HUES6 (cell line): ENCODE measurements at regions not wholly inside any gene's neighbourhood (a gene's known extent, or its start where the extent isn't known, plus 50 kb on each side); places are given as distances from the start of the nearest gene placed in this dataset.

ENCODE experiments used
- H3K27ac ChIP-seq: 2 replicates; pipeline ENCODE4 v1.7.0; 2013; ENCODE audit warnings: low read depth, mild to moderate bottlenecking, low read length, inconsistent platforms
- H3K27me3 ChIP-seq: 2 replicates; pipeline ENCODE4 v1.6.1; 2013; ENCODE audit warnings: low read length; ENCODE audit not compliant: control insufficient read depth, insufficient read depth
- H3K36me3 ChIP-seq: 2 replicates; pipeline ENCODE4 v1.6.1; 2013; ENCODE audit warnings: low read length; ENCODE audit not compliant: control insufficient read depth, insufficient read depth
- H3K4me1 ChIP-seq: 2 replicates; pipeline ENCODE4 v1.6.1; 2013; ENCODE audit warnings: low read length; ENCODE audit not compliant: control insufficient read depth, insufficient read depth
- H3K4me3 ChIP-seq: 2 replicates; pipeline ENCODE4 v1.5.1; 2013; ENCODE audit warnings: low read depth, low read length
- H3K9ac ChIP-seq: one replicate; pipeline ENCODE4 v1.6.1; 2013; ENCODE audit warnings: mild to moderate bottlenecking, low read length
- H3K9me3 ChIP-seq: 2 replicates; pipeline ENCODE4 v1.6.1; 2013; ENCODE audit warnings: low read depth, low read length; ENCODE audit not compliant: control insufficient read depth, insufficient read depth

DNA sequence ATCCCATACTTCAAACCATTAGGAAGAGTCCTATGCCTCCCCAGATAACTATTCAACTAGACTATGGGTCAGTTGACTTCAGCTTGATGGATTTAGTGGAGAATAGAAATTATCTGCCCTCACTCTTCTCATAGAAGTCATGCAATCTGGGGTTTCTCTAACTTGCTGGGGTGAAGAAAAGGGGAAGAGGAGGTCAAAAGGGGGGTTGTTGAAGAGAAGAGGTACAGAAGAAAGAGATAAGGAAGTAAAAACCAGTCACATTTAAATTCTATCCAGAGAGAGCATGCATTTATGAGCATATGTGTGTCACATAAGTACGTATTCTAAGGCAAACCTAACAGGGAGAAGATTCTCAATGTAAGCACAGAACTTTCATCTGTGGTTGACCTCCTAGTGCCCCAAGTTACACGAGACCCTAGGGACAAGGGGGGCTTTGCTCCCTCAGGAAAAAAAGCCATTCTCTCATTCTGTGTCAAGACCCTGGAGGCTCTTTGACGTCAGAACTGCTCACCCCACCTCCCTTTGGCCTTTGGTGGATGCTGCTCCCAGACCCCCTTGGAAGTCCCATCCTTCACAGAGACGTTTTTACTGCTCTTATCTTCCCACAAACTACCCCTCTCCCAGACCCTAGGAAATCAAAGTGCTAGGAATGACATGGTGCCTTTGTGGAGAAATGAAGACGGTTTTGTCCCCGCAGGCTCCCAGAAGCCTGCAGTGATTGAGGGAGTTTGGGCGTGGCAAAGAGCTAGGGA, 236.8 kb upstream of the TNP1 start:
- Histone ChIP-seq H3K4me3 (no peak overlapping the region), H3K4me1 (no peaks in the 10 kb centered on the region), H3K27me3 (no peaks in the 10 kb centered on the region), H3K9ac (no peak overlapping the region), H3K9me3 (peaks cover 3% of the 10 kb centered on the region; the same call in 1 of the 2 replicates), H3K36me3 (no peaks in the 10 kb centered on the region), H3K27ac (no peak overlapping the region)

GRCh38 chr2:217095511-217096205, 235.8 kb upstream of the TNP1 start:
- H3K4me1 ChIP-seq, result no peaks in the 10 kb centered on the region
- H3K9me3 ChIP-seq, result peaks cover 3% of the 10 kb centered on the region; the same call in 1 of the 2 replicates
- no peak overlapping the region for H3K9ac ChIP-seq
- no peaks in the 10 kb centered on the region for H3K27me3 ChIP-seq
- H3K27ac ChIP-seq, result no peak overlapping the region
- H3K4me3 ChIP-seq, result no peak overlapping the region
- H3K36me3 ChIP-seq, result no peaks in the 10 kb centered on the region

GRCh38 chr2:217092710-217093379, 233.0 kb upstream of the TNP1 start:
- no peaks in the 10 kb centered on the region for H3K4me1 ChIP-seq
- H3K27me3 ChIP-seq, result no peaks in the 10 kb centered on the region
- H3K4me3 ChIP-seq, result no peak overlapping the region
- no peak overlapping the region for H3K9ac ChIP-seq
- peaks cover 3% of the 10 kb centered on the region; the same call in 1 of the 2 replicates for H3K9me3 ChIP-seq
- H3K36me3 ChIP-seq, result no peaks in the 10 kb centered on the region
- no peak overlapping the region for H3K27ac ChIP-seq

DNA sequence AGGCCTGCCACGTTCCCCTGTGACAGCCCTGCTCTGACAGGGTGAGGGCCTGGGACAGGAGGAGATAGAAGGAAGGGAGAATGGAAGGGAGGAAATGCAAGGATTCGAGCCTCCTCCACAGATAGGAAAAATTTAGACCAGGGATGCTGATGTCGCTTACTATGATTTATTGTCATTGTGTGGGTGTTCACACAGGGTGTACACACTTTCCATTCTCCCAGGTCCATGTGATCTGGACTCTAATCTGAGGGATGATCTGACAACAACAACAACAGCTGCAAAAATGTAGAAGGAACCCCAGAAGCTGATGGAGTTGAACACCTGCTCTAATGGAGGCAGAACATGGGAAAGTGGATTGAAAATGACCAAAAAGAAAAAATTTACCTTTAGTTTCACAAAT, 231.7 kb upstream of the TNP1 start:
- no peak overlapping the region for H3K9ac ChIP-seq
- H3K36me3 ChIP-seq, result no peaks in the 10 kb centered on the region
- H3K4me3 ChIP-seq, result no peak overlapping the region
- no peaks in the 10 kb centered on the region for H3K4me1 ChIP-seq
- H3K27me3 ChIP-seq, result no peaks in the 10 kb centered on the region
- no peak overlapping the region for H3K27ac ChIP-seq
- H3K9me3 ChIP-seq, result peaks cover 3% of the 10 kb centered on the region; the same call in 1 of the 2 replicates

GRCh38 chr2:217090884-217091283, 231.0 kb upstream of the TNP1 start:
- no peak overlapping the region for H3K9ac ChIP-seq
- no peak overlapping the region for H3K27ac ChIP-seq
- no peaks in the 10 kb centered on the region for H3K36me3 ChIP-seq
- H3K9me3 ChIP-seq, result peaks cover 3% of the 10 kb centered on the region; the same call in 1 of the 2 replicates
- H3K27me3 ChIP-seq, result no peaks in the 10 kb centered on the region
- no peak overlapping the region for H3K4me3 ChIP-seq
- no peaks in the 10 kb centered on the region for H3K4me1 ChIP-seq

DNA sequence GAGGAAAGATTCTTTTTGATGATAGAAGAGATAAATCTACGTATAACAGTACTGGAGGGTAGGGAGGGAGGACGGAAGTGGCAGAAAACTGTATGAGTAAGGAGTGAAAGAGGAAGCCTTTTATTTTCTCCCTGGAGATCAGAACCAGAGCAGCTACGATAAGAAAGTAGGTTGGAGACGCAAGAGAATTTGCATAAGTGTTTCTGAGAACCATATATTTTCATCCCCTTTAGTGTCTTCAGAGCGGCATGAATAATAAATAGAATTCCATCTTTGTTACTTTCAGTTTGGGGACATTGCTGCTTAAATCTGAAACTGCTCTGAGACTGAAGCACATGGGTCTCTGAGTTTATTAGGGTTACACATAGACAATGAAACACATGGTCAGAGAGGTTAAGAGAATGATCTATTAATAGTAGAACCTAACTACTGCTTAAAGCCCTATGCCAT, 230.2 kb upstream of the TNP1 start:
- Histone ChIP-seq H3K9ac (no peak overlapping the region), H3K4me3 (no peak overlapping the region), H3K27ac (no peak overlapping the region)

DNA sequence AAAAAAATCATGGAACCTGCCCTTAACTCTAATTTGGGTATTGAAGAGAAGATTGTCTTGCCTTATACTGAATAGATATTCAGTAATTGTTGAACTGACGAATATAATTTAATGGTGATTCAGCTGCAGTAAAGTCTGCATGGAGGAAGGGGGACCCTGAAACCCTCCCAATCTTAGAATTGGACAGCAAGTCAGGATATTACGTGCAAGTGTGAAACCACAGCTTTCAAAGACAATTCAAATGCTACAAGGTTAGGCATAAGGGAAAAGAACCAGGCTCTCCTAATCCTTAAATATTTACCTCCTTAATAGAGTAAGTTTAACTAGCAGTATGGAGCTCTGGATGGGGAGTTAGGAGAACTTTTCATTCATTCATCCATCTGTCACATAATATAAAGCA, 226.9 kb upstream of the TNP1 start:
- Histone ChIP-seq H3K27me3 (no peaks in the 10 kb centered on the region; the same call in 1 of the 2 replicates), H3K36me3 (no peaks in the 10 kb centered on the region), H3K4me3 (no peak overlapping the region), H3K27ac (no peak overlapping the region), H3K9ac (no peak overlapping the region), H3K9me3 (no peaks in the 10 kb centered on the region), H3K4me1 (no peaks in the 10 kb centered on the region)

More for the DNA sequence above, 230.2 kb upstream of the TNP1 start:
- H3K4me1 ChIP-seq, result no peaks in the 10 kb centered on the region
- no peaks in the 10 kb centered on the region; the same call in 1 of the 2 replicates for H3K27me3 ChIP-seq
- H3K36me3 ChIP-seq, result no peaks in the 10 kb centered on the region
- H3K9me3 ChIP-seq, result peaks cover 3% of the 10 kb centered on the region; the same call in 1 of the 2 replicates

- Histone ChIP-seq H3K9ac (no peak overlapping the region), H3K36me3 (no peaks in the 10 kb centered on the region), H3K9me3 (no peaks in the 10 kb centered on the region), H3K27me3 (no peaks in the 10 kb centered on the region; the same call in 1 of the 2 replicates), H3K4me1 (no peaks in the 10 kb centered on the region), H3K27ac (no peak overlapping the region), H3K4me3 (no peak overlapping the region)
Measured at GRCh38 chr2:217086038-217086522, 226.2 kb upstream of the TNP1 start.

DNA sequence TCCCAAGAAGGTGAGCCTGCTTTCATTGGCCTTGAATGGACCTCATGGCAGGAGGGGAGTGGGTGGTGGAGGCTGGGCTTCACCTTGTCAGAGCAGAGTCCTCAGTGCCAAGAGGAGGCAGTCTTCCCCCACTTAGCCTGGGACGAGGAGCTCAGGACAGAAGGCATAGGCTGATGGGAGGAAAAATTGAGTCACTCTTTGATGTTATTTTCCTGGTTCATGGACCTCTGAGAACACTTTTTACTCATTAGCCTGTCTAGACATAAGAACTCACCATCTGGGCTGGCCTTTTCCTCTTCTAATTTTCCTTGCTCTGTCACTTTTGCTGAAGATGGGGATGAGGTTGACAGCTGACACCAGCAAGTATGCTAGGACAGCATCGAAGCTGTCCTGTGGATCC, 225.7 kb upstream of the TNP1 start:
- H3K4me1 ChIP-seq, result no peaks in the 10 kb centered on the region
- H3K27ac ChIP-seq, result no peak overlapping the region
- no peaks in the 10 kb centered on the region for H3K36me3 ChIP-seq
- H3K9me3 ChIP-seq, result no peaks in the 10 kb centered on the region
- no peaks in the 10 kb centered on the region; the same call in 1 of the 2 replicates for H3K27me3 ChIP-seq
- no peak overlapping the region for H3K9ac ChIP-seq
- no peak overlapping the region for H3K4me3 ChIP-seq

GRCh38 chr2:217081799-217082198, 221.9 kb upstream of the TNP1 start:
- Histone ChIP-seq H3K9ac (no peak overlapping the region), H3K4me1 (no peaks in the 10 kb centered on the region), H3K9me3 (no peaks in the 10 kb centered on the region), H3K27me3 (no peaks in the 10 kb centered on the region; the same call in 1 of the 2 replicates), H3K4me3 (no peak overlapping the region), H3K36me3 (no peaks in the 10 kb centered on the region), H3K27ac (no peak overlapping the region)
